CD4-positive, CD25-positive, alpha-beta regulatory T cell (primary cell): ENCODE measurements at regions not wholly inside any gene's neighbourhood (a gene's known extent, or its start where the extent isn't known, plus 50 kb on each side); places are given as distances from the start of the nearest gene placed in this dataset.

Source experiments
- ATAC-seq, 2 donors: fragments of 150-1000 bp; cut with Tn5 transposase; one replicate each; pipeline ENCODE4 v1.10.0; 2021; ENCODE audit warnings: low read depth in 2 of 2, moderate number of reproducible peaks in 2 of 2, moderate library complexity in 1 of 2
- DNase-seq, 3 donors: peaks; one replicate each; pipeline versions ENCODE4 v3.0.0 to v3.0.0-alpha.2; 2012 to 2022; ENCODE audit warnings: mixed read lengths in 1 of 3
- H3K27ac ChIP-seq: one replicate; pipeline ENCODE4 v1.7.0; 2013; ENCODE audit warnings: mild to moderate bottlenecking, low read length; ENCODE audit not compliant: insufficient read depth, poor library complexity, severe bottlenecking
- H3K27me3 ChIP-seq: one replicate; pipeline ENCODE4 v1.7.0; 2013; ENCODE audit warnings: low read length; ENCODE audit not compliant: control insufficient read depth, insufficient read depth
- H3K36me3 ChIP-seq: one replicate; pipeline ENCODE4 v1.7.0; 2013; ENCODE audit warnings: mild to moderate bottlenecking, low read length, moderate library complexity; ENCODE audit not compliant: control insufficient read depth, insufficient read depth
- H3K4me1 ChIP-seq: 2 replicates; pipeline ENCODE4 v1.7.0; 2013; ENCODE audit warnings: mild to moderate bottlenecking, low read length; ENCODE audit not compliant: insufficient read depth, control insufficient read depth, poor library complexity, severe bottlenecking
- H3K4me3 ChIP-seq: one replicate; pipeline ENCODE4 v1.7.0; 2013; ENCODE audit warnings: low read depth, mild to moderate bottlenecking, low read length, moderate library complexity
- H3K9me3 ChIP-seq, 2 experiments: 1 replicate in 1 of 2; 2 replicates in 1 of 2; pipeline ENCODE4 v1.7.0; 2013; ENCODE audit warnings: low read length in 2 of 2, mild to moderate bottlenecking in 1 of 2, moderate library complexity in 1 of 2; ENCODE audit not compliant: control insufficient read depth in 2 of 2
- H3K27ac Mint-ChIP-seq, 3 donors: one replicate each; pipeline ENCODE4 v1.8.0; 2020 to 2022; ENCODE audit warnings: mild to moderate bottlenecking in 3 of 3, mixed read lengths in 3 of 3, moderate library complexity in 2 of 3
- H3K27me3 Mint-ChIP-seq: one replicate; pipeline ENCODE4 v1.8.0; 2022; ENCODE audit warnings: mild to moderate bottlenecking, mixed read lengths
- H3K36me3 Mint-ChIP-seq: one replicate; pipeline ENCODE4 v1.8.0; 2020; ENCODE audit warnings: mixed read lengths
- H3K4me1 Mint-ChIP-seq, 4 donors: one replicate each; pipeline ENCODE4 v1.8.0; 2020 to 2022; ENCODE audit warnings: mixed read lengths in 4 of 4, mild to moderate bottlenecking in 1 of 4
- H3K4me3 Mint-ChIP-seq, 4 donors: one replicate each; pipeline ENCODE4 v1.8.0; 2020 to 2022; ENCODE audit warnings: mild to moderate bottlenecking in 4 of 4, mixed read lengths in 4 of 4, moderate library complexity in 3 of 4
- H3K9me3 Mint-ChIP-seq, 7 donors: one replicate each; pipeline ENCODE4 v1.8.0; 2020 to 2022; ENCODE audit warnings: mixed read lengths in 7 of 7, mild to moderate bottlenecking in 3 of 7, moderate library complexity in 2 of 7

DNA sequence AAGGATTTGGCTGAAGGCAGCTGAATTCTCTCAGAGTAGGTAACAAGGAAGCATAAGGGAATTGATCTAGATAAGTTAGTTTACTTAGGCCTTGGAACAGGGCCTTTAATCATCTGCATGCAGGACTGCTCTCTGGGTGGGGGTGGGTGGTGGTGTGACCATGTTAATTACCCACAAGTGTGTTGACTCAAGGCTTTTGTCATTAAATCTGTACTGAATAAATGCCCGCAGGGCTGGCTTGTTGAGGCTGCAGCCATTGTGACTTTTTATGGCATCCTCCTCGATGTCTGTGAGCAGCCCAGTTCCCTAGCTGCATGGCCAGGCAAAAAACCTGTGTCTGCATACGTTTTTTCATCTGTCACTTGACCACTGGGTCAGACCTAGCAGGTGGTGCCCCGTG is 63.5 kb upstream of the ASCC3 start:
- no peaks in the 10 kb centered on the region for H3K27me3 Mint-ChIP-seq
- ATAC-seq = no peak
- H3K36me3 Mint-ChIP-seq = no peaks in the 10 kb centered on the region

DNA sequence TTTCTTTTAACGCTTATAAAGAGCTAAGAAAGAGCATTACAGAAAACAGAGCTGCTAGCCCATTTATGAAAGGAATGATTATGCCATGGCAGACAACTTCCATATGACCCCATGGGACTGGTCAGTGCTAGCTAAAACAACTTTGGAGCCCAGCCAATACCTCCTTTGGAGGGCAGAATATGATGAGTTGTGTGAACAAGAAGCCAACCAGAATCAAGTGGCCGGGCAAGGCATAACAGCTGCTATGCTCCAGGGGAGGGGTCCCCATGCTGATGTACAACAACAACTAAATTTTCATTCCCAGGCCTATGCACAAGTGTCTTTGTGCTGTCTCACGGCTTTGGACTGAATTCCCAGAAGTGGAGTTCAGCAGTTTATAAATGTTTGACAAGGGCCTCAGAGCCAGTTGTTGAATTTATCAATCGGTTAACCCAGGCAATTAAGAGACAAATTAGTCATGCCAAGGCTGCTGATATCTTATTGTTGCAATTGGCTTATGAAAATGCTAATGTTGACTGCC is 65.0 kb upstream of the ASCC3 start:
- no peak overlapping the region for H3K27ac Mint-ChIP-seq
- H3K27ac ChIP-seq = no peak overlapping the region
- no peaks in the 10 kb centered on the region for H3K4me1 ChIP-seq
- DNase-seq = no peak
- ATAC-seq = no peak
- H3K9me3 ChIP-seq = peaks cover 0 to 2% of the 10 kb centered on the region in 2 experiments
- no peak overlapping the region for H3K4me3 Mint-ChIP-seq
- peaks cover under 1 to 13% (median 5%) of the 10 kb centered on the region in 7 donors for H3K9me3 Mint-ChIP-seq
- no peaks in the 10 kb centered on the region for H3K36me3 Mint-ChIP-seq
- no peaks in the 10 kb centered on the region for H3K27me3 ChIP-seq
- H3K27me3 Mint-ChIP-seq = no peaks in the 10 kb centered on the region
- no peak overlapping the region for H3K4me3 ChIP-seq
- H3K4me1 Mint-ChIP-seq = no peaks in the 10 kb centered on the region
- H3K36me3 ChIP-seq = no peaks in the 10 kb centered on the region

More for the DNA sequence above, 63.5 kb upstream of the ASCC3 start:
- H3K4me3 ChIP-seq = no peak overlapping the region
- no peaks in the 10 kb centered on the region for H3K4me1 Mint-ChIP-seq
- peaks cover 1 to 17% (median 6%) of the 10 kb centered on the region in 7 donors for H3K9me3 Mint-ChIP-seq
- no peaks in the 10 kb centered on the region for H3K36me3 ChIP-seq
- H3K27ac Mint-ChIP-seq = no peak overlapping the region
- peaks cover 0 to 2% of the 10 kb centered on the region in 2 experiments for H3K9me3 ChIP-seq
- H3K27ac ChIP-seq = no peak overlapping the region
- no peaks in the 10 kb centered on the region for H3K27me3 ChIP-seq
- DNase-seq = no peak
- no peaks in the 10 kb centered on the region for H3K4me1 ChIP-seq
- no peak overlapping the region for H3K4me3 Mint-ChIP-seq

- no peak for ATAC-seq
- H3K4me1 ChIP-seq = no peaks in the 10 kb centered on the region
- H3K36me3 Mint-ChIP-seq = no peaks in the 10 kb centered on the region
- H3K4me3 Mint-ChIP-seq = no peak overlapping the region
- H3K4me3 ChIP-seq = no peak overlapping the region
- DNase-seq = no peak
- H3K9me3 ChIP-seq = peaks cover 0 to 2% of the 10 kb centered on the region in 2 experiments
- H3K27ac Mint-ChIP-seq = no peak overlapping the region
- H3K27me3 ChIP-seq = no peaks in the 10 kb centered on the region
- peaks cover 0 to 12% (median 3%) of the 10 kb centered on the region in 7 donors for H3K9me3 Mint-ChIP-seq
- H3K4me1 Mint-ChIP-seq = no peaks in the 10 kb centered on the region
- no peak overlapping the region for H3K27ac ChIP-seq
- H3K36me3 ChIP-seq = no peaks in the 10 kb centered on the region
- H3K27me3 Mint-ChIP-seq = no peaks in the 10 kb centered on the region
These were observed 65.6 kb upstream of the ASCC3 start for GRCh38 chr6:100946711-100947110.

DNA sequence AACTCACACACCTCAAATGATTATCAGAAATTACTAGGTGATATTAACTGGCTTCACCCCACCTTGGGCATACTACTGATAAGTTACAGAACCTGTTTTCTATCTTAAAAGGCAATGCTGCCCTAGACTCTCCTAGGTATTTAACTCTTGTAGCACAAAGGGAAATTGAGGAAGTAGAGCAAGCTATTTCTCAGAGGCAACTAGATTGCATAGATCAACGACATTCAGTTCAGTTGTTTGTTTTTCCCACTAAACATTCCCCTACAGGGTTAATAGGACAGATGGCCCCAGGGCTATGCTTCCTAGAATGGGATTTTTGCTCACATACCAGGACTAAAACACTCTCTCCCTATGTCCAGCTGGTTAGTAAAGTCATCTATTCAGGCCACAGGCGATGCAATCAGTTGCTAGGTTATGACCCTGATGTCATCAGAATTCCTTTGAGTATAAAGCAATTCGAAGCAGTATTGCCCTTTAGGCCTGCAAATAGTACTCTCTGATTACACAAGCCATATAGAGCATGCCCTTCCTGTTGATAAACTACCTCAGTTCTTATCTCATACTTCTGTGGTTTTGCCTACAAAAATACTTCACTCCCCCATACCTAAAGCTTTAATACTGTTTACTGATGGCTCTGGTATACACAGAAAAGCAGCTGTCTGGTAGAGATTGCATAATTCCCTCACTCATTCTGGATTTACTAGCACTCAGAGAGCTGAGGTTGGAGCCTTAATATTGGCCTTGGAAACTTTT is 67.4 kb upstream of the ASCC3 start:
- Histone ChIP-seq H3K4me3 (no peak overlapping the region), H3K9me3 (peaks cover 0 to 2% of the 10 kb centered on the region in 2 experiments), H3K27ac (no peak overlapping the region), H3K27me3 (no peaks in the 10 kb centered on the region), H3K36me3 (no peaks in the 10 kb centered on the region), H3K4me1 (no peaks in the 10 kb centered on the region)
- no peaks in the 10 kb centered on the region for H3K4me1 Mint-ChIP-seq
- no peak overlapping the region for H3K4me3 Mint-ChIP-seq
- peaks cover 0 to 11% (median 3%) of the 10 kb centered on the region in 7 donors for H3K9me3 Mint-ChIP-seq
- no peaks in the 10 kb centered on the region for H3K27me3 Mint-ChIP-seq
- no peak for ATAC-seq
- no peak for DNase-seq
- no peak overlapping the region for H3K27ac Mint-ChIP-seq
- H3K36me3 Mint-ChIP-seq = no peaks in the 10 kb centered on the region

- Mint-ChIP-seq H3K27me3 (no peaks in the 10 kb centered on the region), H3K36me3 (no peaks in the 10 kb centered on the region), H3K4me1 (no peaks in the 10 kb centered on the region), H3K9me3 (peaks cover 0 to 11% (median 6%) of the 10 kb centered on the region in 7 donors), H3K4me3 (no peak overlapping the region), H3K27ac (no peak overlapping the region)
- ATAC-seq = no peak
- no peaks in the 10 kb centered on the region for H3K4me1 ChIP-seq
- H3K27me3 ChIP-seq = no peaks in the 10 kb centered on the region
- H3K9me3 ChIP-seq = peaks cover 0 to 2% of the 10 kb centered on the region in 2 experiments
- no peak overlapping the region for H3K27ac ChIP-seq
- no peak for DNase-seq
- H3K36me3 ChIP-seq = no peaks in the 10 kb centered on the region
- H3K4me3 ChIP-seq = no peak overlapping the region
These were observed 70.9 kb upstream of the ASCC3 start for GRCh38 chr6:100952006-100952405.

GRCh38 chr6:100959280-100959679 is 78.2 kb upstream of the ASCC3 start:
- no peaks in the 10 kb centered on the region for H3K36me3 ChIP-seq
- ATAC-seq = no peak
- H3K4me3 Mint-ChIP-seq = no peak overlapping the region

GRCh38 chr6:100962466-100962865 is 81.3 kb upstream of the ASCC3 start:
- Mint-ChIP-seq H3K27ac (no peak overlapping the region), H3K4me3 (no peak overlapping the region), H3K4me1 (no peaks in the 10 kb centered on the region), H3K27me3 (no peaks in the 10 kb centered on the region), H3K36me3 (no peaks in the 10 kb centered on the region), H3K9me3 (peaks cover 0 to 4% (median 0%) of the 10 kb centered on the region in 7 donors)
- ATAC-seq (no peak), DNase-seq (no peak)
- H3K27me3 ChIP-seq = no peaks in the 10 kb centered on the region
- H3K4me1 ChIP-seq = no peaks in the 10 kb centered on the region
- no peaks in the 10 kb centered on the region for H3K9me3 ChIP-seq
- H3K36me3 ChIP-seq = no peaks in the 10 kb centered on the region
- H3K4me3 ChIP-seq = no peak overlapping the region
- H3K27ac ChIP-seq = no peak overlapping the region

More at GRCh38 chr6:100959280-100959679, 78.2 kb upstream of the ASCC3 start:
- no peaks in the 10 kb centered on the region for H3K9me3 ChIP-seq
- DNase-seq = no peak
- no peak overlapping the region for H3K4me3 ChIP-seq
- no peaks in the 10 kb centered on the region for H3K4me1 ChIP-seq
- Mint-ChIP-seq H3K9me3 (peaks cover 0 to 4% (median 0%) of the 10 kb centered on the region in 7 donors), H3K27ac (no peak overlapping the region), H3K4me1 (no peaks in the 10 kb centered on the region), H3K36me3 (no peaks in the 10 kb centered on the region), H3K27me3 (no peaks in the 10 kb centered on the region)
- H3K27ac ChIP-seq = no peak overlapping the region
- H3K27me3 ChIP-seq = no peaks in the 10 kb centered on the region

- Mint-ChIP-seq H3K36me3 (no peaks in the 10 kb centered on the region), H3K9me3 (peaks cover 0 to 9% (median 7%) of the 10 kb centered on the region in 7 donors), H3K4me3 (no peak overlapping the region), H3K4me1 (no peaks in the 10 kb centered on the region), H3K27ac (no peak overlapping the region), H3K27me3 (no peaks in the 10 kb centered on the region)
- ATAC-seq = no peak
- no peaks in the 10 kb centered on the region for H3K9me3 ChIP-seq
- H3K4me3 ChIP-seq = no peak overlapping the region
- no peaks in the 10 kb centered on the region for H3K36me3 ChIP-seq
- no peak for DNase-seq
- no peaks in the 10 kb centered on the region for H3K27me3 ChIP-seq
- H3K27ac ChIP-seq = no peak overlapping the region
- no peaks in the 10 kb centered on the region for H3K4me1 ChIP-seq
These were observed 83.9 kb upstream of the ASCC3 start for GRCh38 chr6:100965067-100965466.
